ENCODE measurements at regions not wholly inside any gene's neighbourhood (a gene's known extent, or its start where the extent isn't known, plus 50 kb on each side); places are given as distances from the start of the nearest gene placed in this dataset.
A peak's percentile ranks its signal among the peaks of the same experiment; 100 is the strongest.
"Not testable (repeated sequence)": the region's sequence is repeated elsewhere in the genome, so short reads cannot be mapped to it uniquely, and the experiment has no call there.

- peak; percentile 72 for DNase-seq (ENCODE audit: extremely low read depth, low read depth, low spot score)
These were observed 141.7 kb upstream of the PFKP start for GRCh38 chr10:2925631-2926030.

GRCh38 chr10:2924431-2924830 lies 142.9 kb upstream of the PFKP start:
- DNase-seq (ENCODE audit: extremely low read depth, low read depth, low spot score) = no peak

GRCh38 chr10:2921956-2922680 lies 145.2 kb upstream of the PFKP start:
- DNase-seq (ENCODE audit: extremely low read depth, low read depth, low spot score) = no peak

DNA sequence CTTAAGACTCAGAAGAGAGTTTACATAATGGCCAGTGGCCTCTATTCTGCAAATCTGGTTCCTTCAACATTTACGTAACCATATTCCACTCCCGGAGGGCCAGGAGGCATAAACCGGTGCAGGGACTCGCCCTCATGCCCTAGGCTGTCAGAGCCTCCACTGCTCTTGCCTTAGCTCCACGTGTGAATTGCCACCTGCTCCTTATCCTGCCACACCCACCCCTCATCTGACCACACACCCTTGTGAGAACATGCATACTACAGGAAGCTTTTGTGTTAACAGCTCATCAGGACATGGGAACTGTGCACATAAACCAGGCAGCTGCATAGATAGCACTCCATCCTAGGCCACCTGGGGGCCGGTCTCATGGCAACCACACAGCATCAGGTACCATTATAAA lies 146.7 kb upstream of the PFKP start:
- DNase-seq (ENCODE audit: extremely low read depth, low read depth, low spot score) = no peak

- no peak for DNase-seq (ENCODE audit: extremely low read depth, low read depth, low spot score)
These were observed 147.2 kb upstream of the PFKP start for GRCh38 chr10:2920168-2920567.

DNA sequence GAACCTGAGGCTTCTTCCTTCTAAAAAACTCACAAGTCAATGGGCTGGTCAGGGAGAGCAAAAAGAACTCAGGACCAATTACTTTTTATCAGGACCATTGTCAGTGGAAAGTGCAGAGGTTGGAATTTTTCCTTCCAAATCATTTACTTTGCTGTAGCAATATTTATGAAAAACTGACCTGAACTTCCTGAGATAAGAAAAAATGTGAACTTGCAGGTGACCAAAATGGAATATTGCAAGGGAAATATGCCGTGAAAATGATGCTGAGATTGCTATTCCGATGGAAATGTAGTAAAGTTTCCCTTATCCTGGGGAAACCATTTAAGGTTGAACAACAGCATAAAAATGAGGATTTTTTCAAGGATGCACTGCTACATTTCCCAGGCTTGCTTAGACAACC lies 148.3 kb upstream of the PFKP start:
- DNase-seq (ENCODE audit: extremely low read depth, low read depth, low spot score) = no peak

GRCh38 chr10:2918489-2918888 lies 148.9 kb upstream of the PFKP start:
- no peak for DNase-seq (ENCODE audit: extremely low read depth, low read depth, low spot score)

GRCh38 chr10:2917926-2918325 lies 149.4 kb upstream of the PFKP start:
- DNase-seq (ENCODE audit: extremely low read depth, low read depth, low spot score) = no peak

DNA sequence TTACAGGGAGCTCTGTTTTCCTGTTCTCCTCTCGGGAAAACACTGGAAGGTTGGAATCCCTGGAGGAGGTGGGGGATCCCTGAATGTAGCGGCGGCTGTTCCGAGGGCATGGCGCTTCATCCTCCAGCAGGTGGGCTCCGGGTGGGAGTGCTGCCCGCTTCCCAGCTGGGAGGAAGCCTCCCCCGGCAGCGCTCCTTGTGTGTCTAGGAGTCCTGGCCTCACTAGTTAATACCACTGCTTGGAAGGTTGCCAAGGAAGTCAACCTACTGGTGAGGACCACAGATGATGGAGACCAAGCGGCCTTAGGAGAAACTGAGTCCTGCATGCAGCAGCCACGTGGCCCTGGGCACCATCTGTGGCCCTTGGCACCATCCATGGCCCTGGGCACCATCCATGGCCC lies 151.9 kb upstream of the PFKP start:
- DNase-seq (ENCODE audit: extremely low read depth, low read depth, low spot score) = no peak

DNA sequence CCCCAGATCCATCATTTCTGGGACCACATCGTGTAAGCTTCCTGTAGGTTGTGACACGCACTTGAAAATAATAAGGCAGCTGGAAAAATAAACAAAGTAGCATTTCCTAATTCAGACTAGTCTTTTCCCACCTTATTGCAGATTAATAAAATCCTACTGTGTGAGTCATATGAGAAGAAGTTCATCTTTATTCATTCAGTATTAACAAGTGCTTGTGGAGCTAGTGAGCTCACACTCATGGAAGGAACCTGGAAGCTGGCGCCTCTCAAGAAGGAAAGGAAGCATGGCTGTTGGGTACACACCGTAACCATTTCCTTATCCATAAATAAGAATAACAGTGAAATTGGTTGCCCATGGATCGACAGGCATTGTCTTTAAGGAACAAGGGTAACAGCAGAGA lies 152.6 kb upstream of the PFKP start:
- no peak for DNase-seq (ENCODE audit: extremely low read depth, low read depth, low spot score)

- no peak for DNase-seq (ENCODE audit: extremely low read depth, low read depth, low spot score)
These were observed 153.9 kb upstream of the PFKP start for GRCh38 chr10:2913474-2913873.

- no peak for DNase-seq (ENCODE audit: extremely low read depth, low read depth, low spot score)
These were observed 156.7 kb upstream of the PFKP start for GRCh38 chr10:2910656-2911055.

- DNase-seq (ENCODE audit: extremely low read depth, low read depth, low spot score) = no peak
These were observed 157.4 kb upstream of the PFKP start for GRCh38 chr10:2909921-2910320.

DNA sequence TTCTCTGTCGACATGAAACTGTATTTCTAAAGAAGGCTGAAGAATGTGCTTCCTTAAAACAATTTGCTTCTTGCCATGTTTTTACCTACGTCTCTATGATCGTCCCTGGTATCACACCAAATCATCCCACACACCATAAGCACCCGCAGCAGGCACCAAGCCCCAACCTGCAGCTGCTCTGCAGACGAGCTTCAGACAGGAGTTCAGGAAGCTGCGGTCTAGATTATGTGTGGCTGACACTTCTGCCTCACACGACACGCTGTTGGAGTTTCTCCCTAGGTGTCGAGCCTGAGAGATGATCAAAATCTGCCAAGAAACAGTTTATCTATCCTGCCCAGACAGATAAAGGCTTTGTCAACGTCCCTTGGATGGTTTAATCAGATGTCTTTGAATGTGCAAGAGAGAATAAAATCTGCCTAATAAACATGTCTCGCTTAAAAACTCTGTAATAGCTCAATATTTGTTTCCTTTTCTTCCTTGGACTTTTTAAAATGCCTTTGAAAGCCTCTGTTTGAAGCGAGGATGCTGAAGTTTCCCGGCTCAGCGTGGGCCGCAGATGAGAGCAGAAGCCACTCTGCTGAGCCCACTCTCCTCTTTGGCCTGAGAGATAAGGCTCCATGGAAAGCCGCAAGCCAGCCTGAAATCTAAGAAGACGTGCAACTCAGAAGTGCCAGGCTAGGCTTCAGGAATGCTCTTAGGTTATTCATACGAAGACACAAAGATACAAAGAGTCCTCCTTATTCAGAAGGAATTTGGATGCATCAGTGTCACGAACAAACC lies 158.3 kb upstream of the PFKP start:
- DNase-seq (ENCODE audit: extremely low read depth, low read depth, low spot score) = no peak

- DNase-seq (ENCODE audit: extremely low read depth, low read depth, low spot score) = no peak
These were observed 160.4 kb upstream of the PFKP start for GRCh38 chr10:2906974-2907373.

DNA sequence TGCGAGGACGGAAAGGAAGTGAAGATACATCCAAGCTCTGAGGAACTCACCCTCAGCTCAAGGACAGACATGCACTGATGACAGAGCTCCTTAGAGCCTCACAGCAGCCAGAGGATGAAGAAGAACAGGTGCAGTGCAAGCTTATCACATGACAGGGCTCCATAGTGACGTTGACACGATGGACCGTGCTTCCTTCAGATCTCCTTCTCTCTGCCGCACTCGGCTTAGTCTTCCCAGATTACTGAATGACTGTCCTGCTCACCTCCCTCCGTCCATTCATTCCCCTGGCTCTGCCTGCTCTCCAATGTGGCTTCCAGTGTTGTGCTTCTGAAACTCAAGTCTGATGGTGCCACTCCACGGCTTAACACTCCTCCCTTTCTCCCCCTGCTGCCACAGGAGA lies 161.5 kb upstream of the PFKP start:
- DNase-seq (ENCODE audit: extremely low read depth, low read depth, low spot score) = no peak

GRCh38 chr10:2900530-2900929 lies 166.8 kb upstream of the PFKP start:
- DNase-seq (ENCODE audit: extremely low read depth, low read depth, low spot score) = no peak

DNA sequence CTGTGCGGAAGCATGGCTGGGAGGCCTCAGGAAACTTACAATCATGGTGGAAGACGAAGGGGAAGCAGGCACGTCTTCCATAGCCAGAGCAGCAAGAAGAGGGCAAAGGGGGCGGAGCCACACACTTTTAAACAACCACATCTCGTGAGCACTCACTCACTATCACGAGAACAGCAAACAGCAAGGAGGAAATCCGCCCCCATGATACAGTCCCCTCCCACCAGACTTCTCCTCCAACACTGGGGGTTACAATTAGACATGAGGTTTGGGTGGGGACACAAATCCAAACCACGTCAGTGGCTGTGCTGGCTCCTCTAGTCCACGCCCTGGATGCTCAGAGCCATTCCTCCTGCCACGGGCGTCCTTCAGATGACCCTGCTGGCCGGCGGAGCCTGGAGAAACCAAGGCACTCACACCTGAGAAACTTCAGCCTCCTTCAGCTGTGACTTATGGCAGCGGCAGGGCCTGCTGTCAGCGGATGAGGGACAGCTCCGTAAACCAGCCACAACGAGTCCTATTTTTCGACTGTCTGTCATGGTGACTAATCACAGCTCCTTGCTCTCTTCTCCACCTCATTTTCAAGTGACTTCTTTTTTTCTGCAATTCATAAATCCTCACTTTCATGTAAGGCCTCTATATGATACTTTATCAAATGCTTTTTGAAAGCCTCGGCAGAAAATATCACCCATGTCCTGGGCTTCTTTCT lies 167.9 kb upstream of the PFKP start:
- no peak for DNase-seq (ENCODE audit: extremely low read depth, low read depth, low spot score)

DNA sequence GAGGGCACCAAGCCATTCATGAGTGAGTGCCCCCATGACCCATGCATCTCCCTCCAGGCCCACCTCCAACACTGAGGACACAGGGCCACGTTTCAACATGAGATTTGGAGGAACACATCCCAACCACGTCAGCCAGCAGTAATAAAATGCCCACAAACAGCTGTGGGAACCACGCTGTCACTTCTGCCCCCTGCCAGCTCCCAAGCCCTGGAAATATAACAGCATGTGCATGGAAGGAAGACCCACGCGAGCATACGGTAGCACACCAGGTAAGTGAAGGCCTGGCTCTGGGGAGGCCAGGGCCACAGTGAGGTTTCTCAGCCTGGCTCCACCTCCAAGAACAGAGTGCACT lies 168.9 kb upstream of the PFKP start:
- no peak for DNase-seq (ENCODE audit: extremely low read depth, low read depth, low spot score)

DNA sequence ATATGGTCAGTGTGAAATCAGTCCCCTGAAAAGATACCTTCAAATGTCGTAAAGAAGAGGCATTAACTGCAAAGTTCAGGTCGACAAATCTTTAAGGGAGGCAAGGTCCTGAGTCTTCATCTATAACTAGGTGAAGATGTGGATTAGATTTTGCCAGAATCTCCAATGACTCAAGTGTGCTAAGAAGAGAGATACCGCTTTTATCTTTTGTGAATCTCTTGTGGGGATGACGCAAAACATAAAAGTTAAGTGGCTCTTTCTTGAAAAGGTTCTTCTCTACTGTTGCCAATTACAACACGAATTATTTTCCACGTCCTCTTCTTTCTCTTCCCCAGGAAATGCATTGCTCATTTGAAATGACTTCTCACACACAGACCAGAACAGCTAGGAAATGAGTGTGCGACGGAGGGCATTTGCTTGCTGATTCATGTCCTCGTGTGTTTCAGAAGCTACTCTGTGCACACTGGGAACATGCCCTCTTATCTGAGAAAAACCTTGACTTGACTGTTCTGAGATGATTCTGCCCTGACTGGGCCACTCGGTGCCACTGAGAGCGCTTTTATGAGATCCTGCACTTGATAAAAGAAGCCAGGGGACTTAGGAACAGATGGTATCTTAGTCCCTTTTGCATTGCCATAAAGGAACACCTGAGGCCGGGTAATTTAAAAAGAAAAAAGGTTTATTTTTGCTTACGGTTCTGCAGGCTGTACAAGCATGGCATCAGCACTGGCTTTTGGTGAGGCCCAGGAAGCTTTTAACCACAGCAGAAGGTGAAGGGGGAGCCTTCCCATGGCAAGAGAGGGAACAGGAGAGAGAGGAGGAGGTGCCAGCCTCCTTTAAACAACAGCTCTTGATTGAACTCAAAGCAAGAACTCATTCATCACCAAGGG lies 169.5 kb upstream of the PFKP start:
- DNase-seq (ENCODE audit: extremely low read depth, low read depth, low spot score) = peak; percentile 78

DNA sequence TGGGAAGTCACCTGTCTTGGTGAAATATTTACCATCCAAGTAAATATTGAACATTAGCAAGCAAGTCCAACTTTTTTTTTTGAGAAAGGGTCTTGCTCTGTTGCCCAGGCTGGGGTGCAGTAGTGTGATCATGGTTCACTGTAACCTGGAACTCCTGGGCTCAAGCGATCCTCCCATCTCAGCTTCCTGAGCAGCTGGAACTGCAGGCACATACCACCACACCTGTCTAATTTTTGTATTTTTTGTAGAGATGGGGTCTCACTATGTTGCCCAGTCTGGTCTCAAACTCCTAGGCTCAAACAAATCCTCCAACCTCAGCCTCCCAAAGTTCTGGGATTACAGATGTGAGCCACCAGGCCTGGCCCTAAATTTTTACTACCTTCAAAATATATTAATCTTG lies 171.0 kb upstream of the PFKP start:
- DNase-seq (ENCODE audit: extremely low read depth, low read depth, low spot score) = not testable (repeated sequence)
